Glutamatergic neuron (in vitro differentiated cells): ENCODE measurements at regions not wholly inside any gene's neighbourhood (a gene's known extent, or its start where the extent isn't known, plus 50 kb on each side); places are given as distances from the start of the nearest gene placed in this dataset.

Source experiments
- DNase-seq: peaks from one replicate; pipeline ENCODE4 v3.0.0; 2022
- H3K27ac Mint-ChIP-seq: one replicate; pipeline ENCODE4 v1.8.0; 2020; ENCODE audit warnings: mild to moderate bottlenecking, mixed read lengths, inconsistent platforms; ENCODE audit not compliant: unreplicated experiment
- H3K27me3 Mint-ChIP-seq: one replicate; pipeline ENCODE4 v1.8.0; 2020; ENCODE audit warnings: mild to moderate bottlenecking, moderate library complexity, mixed read lengths, inconsistent platforms; ENCODE audit not compliant: unreplicated experiment
- H3K36me3 Mint-ChIP-seq: one replicate; pipeline ENCODE4 v1.8.0; 2020; ENCODE audit warnings: mild to moderate bottlenecking, mixed read lengths, inconsistent platforms; ENCODE audit not compliant: unreplicated experiment
- H3K4me1 Mint-ChIP-seq: one replicate; pipeline ENCODE4 v1.8.0; 2020; ENCODE audit warnings: mild to moderate bottlenecking, low read depth, mixed read lengths, inconsistent platforms; ENCODE audit not compliant: unreplicated experiment
- H3K4me3 Mint-ChIP-seq: one replicate; pipeline ENCODE4 v1.8.0; 2020; ENCODE audit warnings: mild to moderate bottlenecking, mixed read lengths, inconsistent platforms; ENCODE audit not compliant: unreplicated experiment
- H3K9me3 Mint-ChIP-seq: one replicate; pipeline ENCODE4 v1.8.0; 2020; ENCODE audit warnings: mild to moderate bottlenecking, moderate library complexity, mixed read lengths, inconsistent platforms; ENCODE audit not compliant: unreplicated experiment
- CTCF ChIP-seq: fragments of 200-600 bp; sonication (generic); IDR thresholded peaks from one replicate; pipeline ENCODE4 v1.5.0; 2021; ENCODE audit not compliant: partially characterized antibody, unreplicated experiment

GRCh38 chr3:154990543-154990942 is 89.6 kb upstream of the MME start:
- Mint-ChIP-seq H3K9me3 (no peaks in the 10 kb centered on the region), H3K27me3 (no peaks in the 10 kb centered on the region), H3K27ac (no peak overlapping the region), H3K36me3 (no peaks in the 10 kb centered on the region), H3K4me3 (no peak overlapping the region), H3K4me1 (no peaks in the 10 kb centered on the region)
- DNase-seq = no peak
- TF ChIP-seq CTCF = no peak

- Mint-ChIP-seq H3K36me3 (no peaks in the 10 kb centered on the region), H3K4me1 (no peaks in the 10 kb centered on the region), H3K4me3 (no peak overlapping the region), H3K9me3 (no peaks in the 10 kb centered on the region), H3K27me3 (no peaks in the 10 kb centered on the region), H3K27ac (no peak overlapping the region)
- no peak for TF ChIP-seq CTCF
- DNase-seq = no peak
Measured at GRCh38 chr3:154987846-154988245, 92.3 kb upstream of the MME start.

GRCh38 chr3:154981664-154982063 is 98.5 kb upstream of the MME start:
- peaks cover 1% of the 10 kb centered on the region for H3K9me3 Mint-ChIP-seq
- no peaks in the 10 kb centered on the region for H3K27me3 Mint-ChIP-seq
- H3K4me1 Mint-ChIP-seq = no peaks in the 10 kb centered on the region
- no peak overlapping the region for H3K27ac Mint-ChIP-seq
- no peak for DNase-seq
- H3K4me3 Mint-ChIP-seq = no peak overlapping the region
- no peaks in the 10 kb centered on the region for H3K36me3 Mint-ChIP-seq
- TF ChIP-seq CTCF = no peak

GRCh38 chr3:154981201-154981600 is 98.9 kb upstream of the MME start:
- H3K27ac Mint-ChIP-seq = no peak overlapping the region
- peaks cover 1% of the 10 kb centered on the region for H3K9me3 Mint-ChIP-seq
- H3K4me1 Mint-ChIP-seq = no peaks in the 10 kb centered on the region
- no peaks in the 10 kb centered on the region for H3K36me3 Mint-ChIP-seq
- no peak for DNase-seq
- H3K4me3 Mint-ChIP-seq = no peak overlapping the region
- TF ChIP-seq CTCF = no peak
- H3K27me3 Mint-ChIP-seq = no peaks in the 10 kb centered on the region

- no peaks in the 10 kb centered on the region for H3K27me3 Mint-ChIP-seq
- no peaks in the 10 kb centered on the region for H3K4me1 Mint-ChIP-seq
- H3K9me3 Mint-ChIP-seq = peaks cover 1% of the 10 kb centered on the region
- H3K4me3 Mint-ChIP-seq = no peak overlapping the region
- TF ChIP-seq CTCF = no peak
- no peak for DNase-seq
- H3K27ac Mint-ChIP-seq = no peak overlapping the region
- H3K36me3 Mint-ChIP-seq = no peaks in the 10 kb centered on the region
Measured at GRCh38 chr3:154979331-154979730, 100.8 kb upstream of the MME start.
